Right lung (tissue), 2 donors: ENCODE measurements at regions not wholly inside any gene's neighbourhood (a gene's known extent, or its start where the extent isn't known, plus 50 kb on each side); places are given as distances from the start of the nearest gene placed in this dataset.
A peak's percentile ranks its signal among the peaks of the same experiment; 100 is the strongest.
"Not testable (repeated sequence)": the region's sequence is repeated elsewhere in the genome, so short reads cannot be mapped to it uniquely, and the experiment has no call there.

Source experiments
- DNase-seq, 2 donors: peaks; one replicate each; pipeline ENCODE4 v3.0.0-alpha.2; 2013

DNA sequence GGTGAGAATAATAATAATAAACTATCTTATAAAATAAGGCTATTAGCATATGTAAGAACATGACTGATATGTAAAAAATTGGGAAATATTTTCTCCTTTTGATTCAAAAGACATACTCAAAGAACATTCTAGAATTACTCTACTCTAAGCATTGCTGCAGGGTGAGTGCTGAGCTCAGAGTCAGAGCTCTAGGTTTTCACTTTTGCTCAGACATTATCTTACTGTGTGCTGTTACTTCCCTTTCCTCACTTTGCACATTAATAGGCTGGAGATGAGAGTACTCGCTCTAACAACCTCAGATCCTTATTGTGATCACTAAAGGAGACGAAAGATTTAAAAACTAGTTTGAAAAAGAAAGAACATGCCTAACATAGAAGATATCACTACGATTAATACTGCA, 99.4 kb upstream of the C9orf72 start:
- DNase-seq: no peak

DNA sequence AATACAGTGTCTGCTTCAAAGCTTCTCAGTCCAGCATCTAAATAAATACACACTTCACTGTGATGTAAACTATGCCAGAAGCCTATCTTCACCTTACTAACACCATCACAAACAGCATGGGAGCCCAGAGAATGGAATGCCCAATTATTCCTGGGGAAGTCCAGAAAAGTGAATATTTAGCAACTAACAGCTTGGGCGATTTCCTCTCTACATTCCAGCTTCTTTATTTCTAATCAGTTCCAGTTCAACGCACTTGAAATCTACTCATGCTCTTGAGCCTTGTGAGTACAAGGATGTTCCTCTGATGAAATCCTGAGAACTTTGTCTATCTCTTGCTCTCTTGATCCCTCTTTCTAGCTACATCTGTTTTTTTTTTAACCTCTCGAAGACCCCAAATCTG, 100.4 kb upstream of the C9orf72 start:
- no peak for DNase-seq

DNA sequence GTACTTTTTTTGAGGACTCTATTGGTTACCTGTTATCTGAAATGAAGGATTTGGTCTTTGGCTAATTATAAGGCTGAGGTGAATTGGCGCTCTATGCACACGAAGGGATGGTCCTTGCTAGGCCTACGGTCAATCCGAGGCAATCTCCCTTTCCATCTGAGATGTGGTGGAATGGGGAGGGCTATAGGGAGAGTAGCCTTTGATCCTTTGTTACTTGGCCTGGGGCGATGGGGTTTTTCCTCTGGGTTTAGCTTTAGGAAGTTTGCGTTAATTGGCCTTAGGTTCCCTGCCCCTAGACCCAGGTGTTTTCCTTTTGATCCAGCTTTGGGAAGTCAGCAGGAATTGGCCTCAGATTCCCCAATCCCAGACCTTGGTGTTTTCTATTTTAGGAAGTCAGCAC, 102.1 kb upstream of the C9orf72 start:
- no peak for DNase-seq

DNA sequence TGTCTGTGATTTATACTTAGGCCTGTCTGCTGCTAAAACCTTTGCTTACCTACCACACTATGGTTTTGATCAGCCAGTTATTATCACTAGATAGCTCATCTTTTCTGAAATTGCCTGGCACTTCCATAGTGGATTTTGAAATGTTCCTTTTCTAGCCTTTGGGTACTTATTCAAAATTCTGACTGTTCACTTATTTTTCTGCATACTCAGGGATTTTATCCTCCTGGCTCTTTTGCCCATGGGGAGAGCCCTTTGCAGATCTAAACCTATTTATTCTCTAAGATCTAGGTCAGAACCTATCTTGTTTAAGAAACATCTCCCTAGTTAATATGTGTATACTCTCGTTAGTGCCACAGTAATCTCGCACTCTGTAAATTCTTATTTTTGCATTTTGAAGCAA, 103.5 kb upstream of the C9orf72 start:
- no peak for DNase-seq

DNA sequence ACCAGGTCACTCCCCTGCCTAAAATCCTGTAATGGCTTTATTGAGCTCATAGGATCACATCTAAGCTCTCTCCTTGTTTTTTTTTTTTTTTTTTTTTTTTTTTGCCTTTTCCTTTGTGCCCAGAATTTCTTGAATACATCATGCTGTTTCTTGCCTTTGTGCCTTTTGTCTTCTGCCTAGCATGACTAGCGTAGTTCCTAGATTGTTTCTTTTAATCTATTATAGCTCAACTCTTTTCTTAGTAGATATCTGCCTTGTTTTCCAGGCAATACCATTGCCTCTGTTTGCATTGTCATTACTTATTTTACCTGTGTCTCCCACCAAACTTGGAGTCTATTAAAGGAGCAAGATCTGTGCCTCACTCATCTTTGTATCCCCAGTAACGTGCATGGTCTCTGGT, 106.1 kb upstream of the C9orf72 start:
- DNase-seq: no peak

DNA sequence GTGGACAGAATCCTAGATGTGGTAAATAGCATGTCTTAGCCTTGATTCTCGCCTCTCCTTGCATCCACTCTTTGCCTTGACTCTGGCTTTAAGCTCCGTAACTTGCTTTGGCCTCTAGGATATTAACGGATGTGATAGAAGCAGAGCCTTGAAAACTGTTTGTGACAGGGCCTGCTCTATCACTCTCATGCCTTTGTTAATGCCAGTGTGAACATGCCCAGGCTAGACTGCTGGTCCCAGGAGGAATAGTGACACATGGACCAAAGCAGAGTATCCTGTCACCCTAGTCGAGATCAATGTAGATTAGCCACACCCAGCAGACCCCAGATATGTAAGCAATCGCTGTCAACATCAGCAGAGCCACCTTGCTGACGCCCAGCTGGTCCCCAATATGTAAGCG, 109.9 kb upstream of the C9orf72 start:
- no peak for DNase-seq

DNA sequence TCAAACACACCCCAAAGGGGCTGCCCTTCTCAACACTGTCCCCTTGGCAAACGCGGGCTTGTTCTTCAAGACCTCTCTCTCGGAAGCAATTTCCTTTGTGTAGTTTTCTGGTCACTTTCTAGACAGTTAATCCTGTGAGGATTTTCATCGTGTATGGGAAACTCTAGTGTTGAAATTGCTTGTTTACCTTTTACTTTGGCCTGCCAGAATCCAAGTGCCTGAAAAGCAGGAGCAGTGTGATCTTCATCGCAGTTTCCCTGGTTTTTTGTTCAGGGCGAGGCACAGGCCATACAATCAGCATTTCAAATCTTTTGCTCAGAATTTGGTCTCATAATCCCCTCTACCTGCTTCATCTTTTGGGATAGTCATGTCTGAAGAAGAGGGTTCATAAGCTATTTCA, 115.7 kb upstream of the C9orf72 start:
- no peak for DNase-seq

DNA sequence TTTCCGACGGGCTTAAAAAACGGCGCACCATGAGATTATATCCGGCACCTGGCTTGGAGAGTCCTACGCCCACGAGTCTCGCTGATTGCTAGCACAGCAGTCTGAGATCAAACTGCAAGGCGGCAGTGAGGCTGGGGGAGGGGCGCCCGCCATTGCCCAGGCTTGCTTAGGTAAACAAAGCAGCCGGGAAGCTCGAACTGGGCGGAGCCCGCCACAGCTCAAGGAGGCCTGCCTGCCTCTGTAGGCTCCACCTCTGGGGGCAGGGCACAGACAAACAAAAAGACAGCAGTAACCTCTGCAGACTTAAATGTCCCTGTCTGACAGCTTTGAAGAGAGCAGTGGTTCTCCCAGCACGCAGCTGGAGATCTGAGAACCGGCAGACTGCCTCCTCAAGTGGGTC, 117.5 kb upstream of the C9orf72 start:
- not testable (repeated sequence) for DNase-seq

DNA sequence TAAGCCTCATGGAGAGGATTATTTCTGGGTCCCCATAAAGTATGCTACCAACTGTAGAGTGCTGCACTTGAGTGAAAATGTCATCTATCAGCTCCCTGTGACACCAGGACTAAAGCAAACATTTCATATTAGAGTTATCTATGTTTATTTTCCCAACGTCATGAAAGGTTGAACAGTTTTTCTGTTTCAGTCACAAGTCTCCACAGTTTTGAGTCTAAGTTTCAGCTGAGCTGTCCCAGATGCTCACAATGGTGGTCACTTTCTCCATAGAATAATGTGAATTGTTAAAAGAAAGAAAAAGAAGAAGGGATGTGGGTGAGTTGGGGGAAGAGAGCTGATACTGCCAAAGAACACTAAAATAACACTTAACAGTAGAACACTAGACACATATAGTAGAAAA, 126.3 kb upstream of the C9orf72 start:
- no peak for DNase-seq

DNA sequence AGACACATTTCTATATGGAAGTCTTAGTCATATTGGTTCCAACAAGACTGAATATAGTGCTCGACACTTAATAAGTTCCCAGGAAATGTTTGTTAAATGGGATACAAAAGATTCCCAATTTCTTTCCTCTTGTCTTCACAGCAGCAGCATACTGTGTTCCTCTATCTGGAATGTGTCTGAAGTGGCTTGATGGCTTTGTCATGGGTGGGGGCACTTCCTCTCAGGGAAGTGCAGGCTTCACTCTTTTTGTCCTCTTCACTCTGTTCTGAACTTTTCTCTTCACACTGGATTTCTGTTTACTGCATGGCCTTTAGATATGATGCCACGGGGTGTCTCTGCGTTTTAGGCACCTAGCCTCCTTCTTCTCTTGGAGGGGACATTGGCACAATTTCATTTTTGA, 127.7 kb upstream of the C9orf72 start:
- no peak for DNase-seq

DNA sequence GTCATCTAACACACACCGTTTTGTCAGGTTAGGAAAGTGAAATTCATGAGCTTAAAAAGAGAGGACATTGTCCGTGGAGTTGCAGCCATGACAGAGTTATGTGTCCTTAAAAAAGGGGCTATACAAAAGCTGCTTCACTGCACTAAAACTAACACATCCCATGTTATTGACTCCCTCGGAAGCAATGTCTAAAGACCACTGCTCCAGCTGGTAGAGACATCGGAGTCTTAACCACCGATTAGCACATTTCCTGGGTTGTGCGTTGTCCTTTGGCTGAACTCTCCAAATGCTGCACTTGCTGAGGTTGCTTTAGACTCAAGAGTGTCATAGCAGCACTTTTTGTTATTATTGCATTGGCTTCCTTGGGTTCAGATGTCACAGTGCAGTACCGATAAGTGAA, 128.3 kb upstream of the C9orf72 start:
- peak; percentile 86 to 90 for DNase-seq

DNA sequence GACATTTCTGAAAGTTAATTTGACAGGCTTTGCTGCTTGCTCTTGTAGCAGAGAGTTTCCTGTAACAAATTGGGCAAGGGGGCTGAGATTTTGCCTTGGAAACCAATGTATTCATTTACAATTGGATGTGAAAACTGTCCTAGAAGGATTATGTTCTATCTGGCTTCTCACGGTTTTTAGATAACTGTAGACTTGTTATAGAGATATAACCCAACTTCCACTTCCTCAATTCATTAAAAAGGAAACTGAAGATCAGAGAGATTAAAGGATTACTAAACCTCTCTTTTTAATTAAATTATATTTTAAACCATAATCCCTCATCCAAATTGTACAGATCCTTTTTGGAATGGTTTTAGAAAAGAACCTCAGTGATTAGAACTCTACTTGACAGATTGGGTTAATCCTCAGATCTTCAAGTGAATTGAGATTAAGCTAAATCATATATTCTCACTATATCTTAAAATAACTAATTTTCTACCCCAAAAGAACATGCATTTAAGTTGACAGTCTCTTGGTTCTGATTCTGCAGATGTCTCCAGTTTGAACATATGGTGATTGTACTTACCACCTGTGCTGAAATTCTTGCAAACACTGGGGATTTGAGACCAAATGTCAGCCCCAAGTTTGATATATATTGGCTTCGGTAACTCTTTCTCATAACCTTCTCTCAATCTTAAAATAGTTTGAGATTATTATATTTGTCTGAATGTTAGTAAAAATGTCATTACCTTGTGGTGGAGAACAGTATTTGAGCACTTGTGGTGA, 130.1 kb upstream of the C9orf72 start:
- no peak for DNase-seq

DNA sequence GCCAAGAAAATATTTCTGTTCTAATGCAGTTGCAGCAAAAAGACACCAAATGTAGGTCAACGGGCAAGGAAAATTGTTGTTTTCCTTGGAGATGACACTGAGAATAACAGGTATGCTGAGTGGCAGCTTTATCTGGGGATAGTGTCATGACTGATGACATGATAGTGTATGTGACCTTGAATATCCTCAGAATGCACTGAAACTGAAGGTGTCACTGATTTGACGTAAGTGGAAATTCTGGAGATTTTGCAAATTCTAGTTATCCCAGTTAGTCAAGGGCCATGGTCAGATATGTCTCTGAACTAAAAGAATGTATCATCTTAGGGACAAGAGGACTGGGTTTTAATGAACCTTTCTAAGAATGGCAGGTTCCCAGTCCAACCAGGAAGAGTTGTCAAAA, 138.0 kb upstream of the C9orf72 start:
- no peak for DNase-seq

DNA sequence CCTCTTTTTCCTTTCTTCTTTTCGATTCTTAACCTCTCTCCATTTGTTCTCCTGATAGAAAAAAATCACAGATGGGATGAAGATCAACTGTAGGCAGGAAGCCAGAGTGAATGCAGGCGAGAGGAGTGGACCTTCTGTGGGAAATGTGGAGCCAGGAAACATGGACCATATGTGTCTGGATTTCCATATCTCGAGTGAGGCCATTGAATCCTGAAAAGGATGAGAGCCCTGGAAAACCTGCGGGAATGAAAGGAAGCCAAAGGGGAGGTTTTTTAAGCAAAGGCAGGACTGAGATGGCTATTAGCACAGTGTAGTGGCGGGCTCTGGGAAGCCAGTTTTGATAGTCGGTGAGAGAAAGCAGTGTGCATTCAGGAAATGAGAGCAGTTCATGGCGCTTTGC, 139.5 kb upstream of the C9orf72 start:
- no peak for DNase-seq

DNA sequence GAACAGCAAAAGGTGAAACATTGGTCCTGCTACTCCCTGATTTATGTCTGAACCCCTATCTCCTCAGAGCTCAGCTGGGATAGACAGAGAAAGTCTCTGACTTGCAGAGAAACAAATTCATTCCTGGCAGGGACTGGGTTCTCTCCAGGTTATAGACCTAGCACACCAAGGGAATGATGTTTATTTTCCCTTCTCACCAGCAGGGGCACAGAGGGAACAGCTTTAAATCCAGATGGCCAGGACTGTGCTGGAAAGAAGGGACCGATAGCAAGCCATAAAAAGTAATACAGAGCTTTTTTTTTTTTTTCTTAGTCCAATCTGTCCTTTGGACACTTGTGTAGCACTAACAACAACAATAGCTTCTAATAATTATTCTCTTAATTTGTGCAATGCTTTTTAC, 141.1 kb upstream of the C9orf72 start:
- no peak for DNase-seq

DNA sequence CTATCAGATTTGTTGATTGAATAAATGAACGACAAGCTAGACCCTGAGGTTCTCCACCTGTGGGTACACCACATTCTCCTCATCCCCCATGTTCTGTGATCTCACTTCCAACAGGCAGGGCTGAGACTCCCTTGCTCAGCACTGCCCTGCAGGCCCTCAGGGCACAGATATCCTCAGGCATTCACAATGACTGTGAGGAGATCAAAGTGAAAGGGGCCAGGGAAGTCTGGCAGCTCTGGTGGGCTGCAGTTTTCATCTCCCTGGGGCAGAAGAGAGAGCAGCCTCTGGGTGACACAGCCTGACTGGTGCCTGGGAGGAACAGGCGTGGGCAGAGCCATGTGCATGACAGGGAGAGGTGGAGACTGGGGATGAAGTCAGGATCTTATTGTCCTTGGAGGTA, 142.4 kb upstream of the C9orf72 start:
- DNase-seq: no peak

DNA sequence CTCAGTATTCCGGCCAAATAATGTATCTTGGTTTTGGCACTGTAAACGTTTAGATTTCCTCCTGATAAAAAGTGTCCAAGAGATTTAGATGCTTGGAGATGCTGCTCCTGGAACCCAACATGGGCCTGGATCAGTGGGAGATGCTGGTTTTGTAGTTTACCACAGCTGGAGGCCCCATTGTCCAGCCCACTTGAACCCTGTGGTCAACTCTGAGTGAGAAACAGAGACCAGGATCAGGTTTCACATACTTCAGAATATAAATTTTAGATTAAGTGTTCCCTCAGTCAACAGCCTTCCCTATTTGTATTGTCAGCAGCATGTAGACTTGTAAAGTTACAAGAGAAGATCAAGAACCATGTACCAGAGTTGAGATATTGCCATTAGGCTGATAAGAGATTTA, 144.7 kb upstream of the C9orf72 start:
- no peak for DNase-seq

DNA sequence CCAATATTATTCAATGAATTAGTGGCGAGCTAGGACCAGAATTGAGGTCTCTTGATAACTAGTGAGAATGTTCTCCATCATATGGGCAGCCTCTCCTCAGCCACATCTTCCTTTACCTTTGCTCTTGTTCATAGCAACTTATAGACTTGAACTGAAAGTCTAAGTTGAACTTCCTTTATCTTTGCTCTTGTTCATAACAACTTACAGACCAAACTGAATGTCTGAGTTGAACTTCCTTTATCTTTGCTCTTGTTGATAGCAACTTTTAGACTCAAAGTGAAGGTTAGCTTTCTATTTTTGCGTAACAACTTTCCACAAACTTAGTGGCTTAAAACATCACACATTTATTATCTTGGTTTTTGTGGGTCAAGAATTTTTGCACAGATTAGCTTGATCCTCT, 146.4 kb upstream of the C9orf72 start:
- DNase-seq: no peak

DNA sequence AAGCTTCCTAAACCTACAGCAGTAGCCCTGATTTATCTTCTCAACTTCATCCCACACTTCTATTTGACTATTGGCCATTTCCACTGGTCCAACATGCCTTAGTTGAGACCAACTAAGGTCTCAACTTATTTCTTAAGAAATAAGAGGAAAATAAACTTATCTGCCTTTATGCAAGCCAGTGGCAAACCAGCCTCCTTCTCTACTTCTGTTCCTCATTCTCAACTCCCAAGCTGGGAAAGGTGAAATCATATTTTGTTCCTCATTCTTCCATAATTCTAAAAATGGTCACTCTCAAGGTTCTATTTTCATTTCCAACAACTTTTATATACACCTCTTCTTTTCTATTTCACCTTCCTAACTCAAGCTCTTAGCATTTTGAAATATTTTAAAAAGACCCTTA, 149.6 kb upstream of the C9orf72 start:
- DNase-seq: no peak

DNA sequence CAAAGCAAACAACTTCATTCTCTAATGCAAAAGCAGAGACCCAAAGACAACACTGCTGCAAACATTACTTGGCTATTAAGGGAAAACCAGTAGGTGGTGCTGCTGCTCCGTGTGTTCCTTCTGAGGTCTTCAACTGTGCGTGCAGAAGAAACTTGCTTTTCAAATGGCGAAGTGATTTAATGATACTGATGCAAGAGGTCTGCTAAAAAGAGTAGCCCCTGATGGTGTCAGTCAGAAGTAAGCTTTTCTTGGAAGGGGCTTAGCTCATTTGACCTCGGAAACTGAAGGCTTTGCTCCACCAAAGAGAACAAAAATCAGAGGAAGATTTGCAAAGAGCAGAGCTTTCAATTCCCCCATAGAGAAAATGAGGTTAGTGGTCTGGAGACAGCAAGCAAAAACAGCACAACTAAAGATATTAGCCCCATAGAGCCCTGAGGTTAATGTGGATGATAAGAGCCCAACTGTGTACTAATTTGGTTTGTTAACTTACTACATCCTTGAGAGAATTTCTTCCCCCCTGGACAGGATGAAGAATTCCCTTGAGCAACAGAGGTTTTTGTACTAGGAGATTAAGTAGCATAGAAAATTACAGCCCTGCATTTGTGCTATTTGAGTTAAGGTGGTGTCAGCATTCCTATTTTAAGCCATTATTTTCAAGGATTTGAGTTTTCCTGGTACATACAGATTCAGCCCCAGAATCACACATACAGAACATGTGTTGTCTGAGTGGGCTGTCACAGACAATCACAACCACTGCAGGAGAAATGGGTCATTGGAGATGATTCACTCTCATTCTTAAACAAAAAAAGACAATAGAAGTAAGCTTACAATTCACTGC, 153.2 kb upstream of the C9orf72 start:
- peak; percentile 72 to 81 for DNase-seq

DNA sequence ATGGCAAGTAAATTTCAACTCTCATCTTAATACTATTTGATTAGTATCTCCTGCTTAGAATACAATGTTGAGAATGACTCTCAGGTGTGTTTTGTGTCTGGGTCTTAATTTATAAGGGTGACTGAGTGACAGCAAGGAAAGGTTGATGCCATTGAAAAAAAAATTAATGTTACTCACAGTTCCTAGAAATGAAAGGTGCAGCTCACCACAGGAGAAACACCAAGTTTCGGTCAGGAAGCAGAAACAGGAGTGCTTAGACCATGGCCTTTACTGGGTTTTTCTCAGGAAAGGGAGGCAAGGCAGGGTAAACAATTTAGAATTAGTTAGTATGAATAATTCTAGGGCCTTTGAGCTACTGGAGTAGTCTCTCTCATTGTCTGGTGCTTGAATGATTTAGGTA, 159.2 kb upstream of the C9orf72 start:
- no peak for DNase-seq

DNA sequence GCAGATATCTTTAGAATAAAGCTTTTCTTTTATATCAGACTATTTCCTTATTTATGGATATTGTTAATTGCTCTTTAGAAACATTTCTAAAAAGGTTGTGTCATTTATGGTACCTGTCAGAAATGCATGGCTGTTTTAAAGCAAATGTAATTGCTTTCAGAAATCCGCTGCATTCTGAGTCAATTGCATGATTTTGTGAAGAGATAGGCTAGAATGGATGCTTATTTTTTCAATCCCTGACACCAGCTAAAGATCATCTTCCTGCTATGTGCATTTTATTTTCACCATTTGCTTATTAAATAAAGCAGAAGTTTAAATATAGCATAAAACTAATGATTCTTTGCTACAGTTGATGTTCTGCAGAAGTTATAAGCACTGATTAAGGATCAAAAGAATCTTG, 170.2 kb upstream of the C9orf72 start:
- DNase-seq: no peak

DNA sequence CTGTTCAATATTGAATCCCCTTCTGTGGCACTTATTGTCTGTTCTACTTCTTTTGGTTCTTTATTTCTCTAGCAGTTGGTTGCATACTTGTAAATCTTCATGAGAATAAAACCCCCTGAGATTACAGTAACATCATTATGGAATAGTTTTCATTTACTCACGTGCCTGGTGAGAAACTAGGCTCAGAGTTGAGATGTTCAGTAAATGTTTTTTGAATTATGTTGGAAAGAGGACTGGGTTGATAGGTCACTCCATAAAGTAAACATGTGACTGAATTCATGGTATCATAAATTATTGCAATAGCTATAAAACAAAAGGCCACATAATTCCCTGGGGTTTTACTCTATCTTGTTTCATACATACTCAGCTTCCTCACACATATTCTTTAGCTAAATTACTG, 174.2 kb upstream of the C9orf72 start:
- no peak for DNase-seq

DNA sequence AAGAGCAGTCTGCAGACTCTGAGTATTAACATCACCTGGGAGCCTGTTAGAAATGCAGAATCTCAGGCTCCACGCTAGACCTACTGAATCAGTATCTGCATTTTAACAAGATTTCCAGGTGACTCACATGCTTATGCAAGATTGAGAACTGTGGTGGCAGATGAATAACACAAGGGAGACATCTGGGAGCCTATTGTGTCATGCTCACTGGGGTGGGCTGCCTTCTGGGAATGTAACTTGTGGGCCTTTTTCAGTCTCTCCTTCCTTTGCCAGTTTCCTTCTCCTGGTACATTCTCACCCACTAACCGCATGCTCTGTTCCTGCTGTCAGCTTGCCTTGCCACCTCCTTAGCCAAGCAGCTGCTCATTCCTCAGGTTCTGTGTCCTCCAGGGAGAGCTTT, 176.6 kb upstream of the C9orf72 start:
- no peak for DNase-seq
